HG03342 (cell line): ENCODE measurements at regions not wholly inside any gene's neighbourhood (a gene's known extent, or its start where the extent isn't known, plus 50 kb on each side); places are given as distances from the start of the nearest gene placed in this dataset.
"Not testable (repeated sequence)": the region's sequence is repeated elsewhere in the genome, so short reads cannot be mapped to it uniquely, and the experiment has no call there.

ENCODE experiments used
- ATAC-seq: cut with Tn5 transposase; IDR thresholded peaks from one replicate; pipeline ENCODE4 v1.9.1; 2021; ENCODE audit warnings: mild to moderate bottlenecking, moderate library complexity; ENCODE audit not compliant: unreplicated experiment

DNA sequence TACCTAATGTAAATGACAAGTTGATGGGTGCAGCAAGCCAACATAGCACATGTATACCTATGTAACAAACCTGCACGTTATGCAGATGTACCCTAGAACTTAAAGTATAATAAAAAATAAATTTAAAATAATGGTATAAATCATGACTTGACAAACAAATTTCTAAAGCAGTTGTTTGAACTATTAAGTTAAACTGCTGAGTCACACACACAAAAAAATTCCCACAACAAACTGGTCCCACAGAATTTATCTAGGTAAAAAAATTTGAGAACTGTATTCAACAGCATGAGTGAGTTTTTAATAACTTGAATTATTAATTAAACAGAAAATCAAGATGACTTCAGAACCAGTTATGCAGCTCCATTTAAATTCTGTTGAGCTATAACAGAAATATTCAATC lies 186.0 kb upstream of the SOX6 start:
- ATAC-seq, result no peak

DNA sequence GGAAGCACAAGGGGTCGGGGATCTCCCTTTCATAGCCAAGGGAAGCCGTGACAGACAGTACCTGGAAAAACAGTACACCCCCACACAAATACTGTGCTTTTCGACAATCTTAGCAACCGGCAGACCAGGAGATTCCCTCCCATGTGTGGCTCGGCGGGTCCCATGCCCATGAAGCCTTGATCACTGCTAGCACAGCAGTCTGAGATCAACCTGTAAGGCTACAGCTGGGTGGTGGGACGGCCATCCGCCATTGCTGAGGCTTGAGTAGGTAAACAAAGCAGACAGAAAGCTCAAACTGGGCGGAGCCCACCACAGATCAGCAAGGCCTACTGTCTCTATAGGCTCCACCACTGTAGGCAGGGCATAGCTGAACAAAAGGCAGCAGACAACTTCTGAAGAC lies 180.2 kb upstream of the SOX6 start:
- ATAC-seq, result no peak

DNA sequence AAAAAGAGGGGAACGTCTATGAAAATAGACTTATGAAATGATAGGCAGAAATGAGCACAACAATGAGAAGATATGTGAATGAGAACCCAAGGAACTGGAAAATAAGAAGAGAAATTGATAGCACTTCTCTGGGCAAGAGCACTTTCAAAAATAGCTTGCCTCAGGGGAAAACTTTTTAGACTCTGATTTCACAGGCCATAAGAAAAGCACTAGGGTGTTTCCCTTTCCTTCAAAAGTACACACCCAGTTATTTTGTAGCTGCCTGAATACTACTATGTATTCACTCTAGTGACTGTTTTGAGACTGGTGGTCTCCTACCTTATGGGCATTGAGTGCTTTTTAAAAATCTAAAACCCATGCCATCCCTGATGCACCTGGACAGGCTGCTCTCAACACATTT lies 172.3 kb upstream of the SOX6 start:
- ATAC-seq, result no peak

DNA sequence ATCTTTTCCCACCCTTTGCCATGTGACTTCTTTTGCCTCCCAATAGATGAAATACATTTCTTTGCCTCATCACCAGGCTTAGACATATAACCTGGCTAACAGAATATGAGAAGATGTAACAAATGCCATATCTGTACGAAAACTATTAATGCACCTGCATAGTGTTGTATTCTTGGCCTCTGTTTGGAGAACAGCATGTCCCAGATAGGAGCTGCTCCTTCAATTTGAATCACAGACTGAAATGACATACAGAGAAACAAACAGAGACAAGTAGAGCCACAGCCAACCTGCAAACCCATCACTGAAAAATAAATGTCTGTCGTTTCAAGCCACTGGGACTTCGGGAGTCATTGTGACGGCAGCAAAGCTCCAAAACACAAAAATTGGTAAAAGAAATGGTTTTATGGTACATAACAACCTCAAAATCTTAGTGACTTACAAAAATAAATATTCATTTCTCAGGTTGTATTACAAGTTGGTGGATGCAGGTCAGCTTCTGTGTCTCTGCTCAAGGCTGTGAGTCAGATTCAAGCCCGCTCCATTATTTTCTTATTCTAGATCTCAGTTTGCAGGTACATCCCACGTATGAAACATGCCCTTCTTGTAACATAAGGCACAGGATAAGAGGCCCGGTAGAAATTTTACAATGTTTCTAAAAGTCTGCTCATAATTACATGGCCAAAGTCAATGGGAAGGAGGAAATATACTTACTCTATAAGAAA lies 171.3 kb upstream of the SOX6 start:
- no peak for ATAC-seq

DNA sequence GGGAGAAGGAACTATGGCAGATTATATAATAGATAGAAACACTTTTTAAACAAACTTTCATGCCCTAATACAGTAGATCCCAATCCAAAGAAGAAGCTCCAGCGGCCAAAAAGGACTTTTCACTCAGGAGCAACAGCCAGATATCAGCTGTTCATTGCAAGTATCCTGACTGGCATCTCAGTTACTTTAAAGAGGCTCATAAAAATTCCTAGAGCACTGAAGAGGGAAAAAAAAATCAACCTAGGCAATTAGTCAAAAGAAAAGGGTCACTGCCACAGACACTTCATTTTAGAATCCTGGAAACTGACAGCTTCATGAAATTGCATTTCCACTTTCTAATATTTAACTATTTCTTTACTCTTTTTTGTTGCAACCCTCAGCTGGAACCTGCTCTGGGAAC lies 170.6 kb upstream of the SOX6 start:
- no peak for ATAC-seq

DNA sequence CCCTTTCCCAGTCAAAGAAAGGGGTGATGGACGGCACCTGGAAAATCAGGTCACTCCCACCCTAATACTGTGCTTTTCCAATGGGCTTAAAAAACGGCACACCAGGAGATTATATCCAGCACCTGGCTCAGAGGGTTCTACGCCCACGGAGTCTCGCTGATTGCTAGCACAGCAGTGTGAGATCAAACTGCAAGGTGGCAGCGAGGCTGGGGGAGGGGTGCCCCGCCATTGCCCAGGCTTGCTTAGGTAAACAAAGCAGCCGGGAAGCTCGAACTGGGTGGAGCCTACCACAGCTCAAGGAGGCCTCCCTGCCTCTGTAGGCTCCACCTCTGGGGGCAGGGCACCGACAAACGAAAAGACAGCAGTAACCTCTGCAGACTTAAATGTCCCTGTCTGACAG lies 164.4 kb upstream of the SOX6 start:
- ATAC-seq, result not testable (repeated sequence)

DNA sequence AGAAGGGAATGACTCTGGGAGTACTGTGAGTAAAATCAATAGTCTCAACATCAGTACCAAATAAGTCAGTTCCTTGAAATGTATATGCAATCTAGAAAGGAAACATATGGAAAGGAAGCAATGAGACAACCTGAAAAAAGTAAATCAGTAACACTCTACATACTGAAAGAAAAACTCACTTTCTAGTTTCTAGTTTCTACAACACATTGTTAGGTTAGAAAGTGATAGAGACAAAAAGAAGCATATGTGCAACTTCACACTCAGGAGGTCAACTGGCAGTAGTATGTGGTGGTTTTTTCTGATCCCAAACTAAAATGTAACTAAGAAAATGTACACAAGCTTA lies 156.5 kb upstream of the SOX6 start:
- ATAC-seq, result peak; percentile 92

DNA sequence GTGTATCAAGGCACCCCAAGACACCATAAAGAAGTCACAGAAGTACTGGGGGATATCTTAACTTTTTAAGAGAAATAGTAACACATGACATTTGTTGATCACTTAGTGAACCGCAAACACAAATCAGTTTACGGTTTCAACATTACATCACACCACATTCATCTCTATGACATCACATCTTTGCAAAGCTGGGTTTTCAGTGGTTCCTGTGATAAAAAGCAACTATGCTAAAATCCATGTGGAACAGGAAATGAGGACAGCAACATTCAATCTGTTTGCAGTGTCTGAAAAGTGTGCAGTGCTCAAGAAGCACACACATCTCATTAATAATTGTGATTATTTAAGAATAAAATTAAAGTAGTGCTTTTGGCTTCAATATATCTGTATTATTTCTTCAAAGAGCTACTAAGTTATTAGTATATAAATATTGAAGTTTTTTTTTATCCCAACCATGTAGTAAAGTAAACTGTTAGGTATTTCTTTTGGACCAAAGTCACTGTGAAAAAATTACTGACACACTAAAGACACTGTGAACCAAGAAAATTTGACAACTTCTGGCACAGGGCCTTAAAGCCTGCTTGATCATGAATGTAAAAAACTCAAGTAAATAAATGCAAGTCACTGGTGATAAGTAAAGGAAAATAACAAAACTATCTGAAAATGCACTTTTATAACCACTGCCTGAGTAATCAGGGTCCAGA lies 156.0 kb upstream of the SOX6 start:
- no peak for ATAC-seq

DNA sequence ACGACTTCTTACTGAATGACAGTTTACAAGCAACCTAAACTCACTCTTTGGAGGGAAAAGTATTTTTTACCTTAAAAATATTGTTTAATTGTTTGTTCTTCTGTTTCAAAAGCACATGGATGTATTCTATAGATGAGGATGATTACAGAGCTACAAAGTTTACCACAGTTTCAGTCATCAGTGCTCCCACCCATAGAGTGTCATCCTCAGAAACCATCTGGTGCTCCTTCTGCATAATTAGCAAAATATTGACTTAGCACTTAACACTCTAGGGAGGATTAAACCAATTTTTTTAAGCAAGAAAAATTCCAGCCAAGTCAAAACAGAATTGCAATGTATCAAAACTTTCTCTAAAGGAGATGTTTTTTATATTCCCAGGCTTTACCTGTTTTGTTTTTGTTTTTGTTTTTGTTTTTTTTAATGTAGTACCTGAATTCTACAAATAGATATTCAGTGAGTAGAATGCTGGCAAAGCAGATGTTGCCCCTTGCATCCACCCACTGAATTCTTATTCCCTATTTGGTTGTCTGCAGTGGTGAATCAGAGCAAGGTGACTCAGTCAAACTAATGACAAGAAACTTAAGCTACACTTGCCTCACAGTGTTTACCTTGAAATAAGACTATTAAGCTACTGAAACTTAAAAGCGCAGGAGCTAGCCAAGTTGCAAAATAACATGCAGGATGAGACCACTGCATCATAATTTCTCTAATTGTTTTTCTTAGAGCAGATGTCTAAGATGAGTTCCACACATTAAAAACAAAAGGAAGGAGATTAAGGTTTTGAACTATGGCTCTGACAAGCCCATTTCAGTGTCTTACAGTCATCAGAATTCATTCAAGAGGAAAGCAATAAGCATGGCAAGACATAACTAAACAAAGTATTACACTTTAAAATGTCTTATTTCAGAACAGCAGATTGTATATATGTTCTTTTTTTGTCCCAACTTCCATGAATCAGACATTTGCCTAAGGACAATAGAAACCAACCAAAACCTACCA lies 155.1 kb upstream of the SOX6 start:
- ATAC-seq, result no peak

DNA sequence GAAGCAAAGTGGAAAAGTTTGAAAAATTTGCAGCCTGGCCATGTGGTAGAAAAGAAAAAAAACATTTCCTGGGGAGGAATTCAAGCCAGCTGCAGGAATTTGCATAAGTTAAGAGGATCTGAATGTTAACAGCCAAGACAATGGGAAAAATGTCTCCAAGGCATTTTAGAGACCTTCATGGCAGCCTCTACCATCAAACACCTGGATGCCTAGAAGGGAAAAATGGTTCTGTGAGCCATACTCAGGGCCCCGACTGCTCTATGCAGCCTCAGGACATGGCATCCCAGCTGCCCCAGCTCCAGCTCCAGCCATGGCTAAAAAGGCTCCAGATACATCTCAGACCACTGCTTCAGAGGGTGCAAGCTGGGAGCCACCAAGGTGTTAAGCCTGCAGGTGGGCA lies 149.1 kb upstream of the SOX6 start:
- ATAC-seq, result no peak

DNA sequence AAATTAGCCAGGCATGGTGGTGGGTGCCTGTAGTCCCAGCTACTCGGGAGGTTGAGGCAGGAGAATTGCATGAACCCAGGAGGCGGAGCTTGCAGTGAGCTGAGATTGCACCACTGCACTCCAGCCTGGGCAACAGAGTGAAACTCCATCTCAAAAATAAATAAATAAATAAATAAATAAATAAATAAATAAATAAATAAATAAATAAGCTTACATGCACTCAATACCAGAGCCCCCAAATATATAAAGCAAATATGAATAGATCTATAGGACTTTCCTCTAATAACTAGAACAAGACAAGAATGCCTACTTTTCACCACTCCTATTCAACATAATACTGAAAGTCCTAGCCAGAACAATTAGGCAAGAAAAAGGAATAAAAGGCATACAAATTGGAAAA lies 147.5 kb upstream of the SOX6 start:
- ATAC-seq, result not testable (repeated sequence)

DNA sequence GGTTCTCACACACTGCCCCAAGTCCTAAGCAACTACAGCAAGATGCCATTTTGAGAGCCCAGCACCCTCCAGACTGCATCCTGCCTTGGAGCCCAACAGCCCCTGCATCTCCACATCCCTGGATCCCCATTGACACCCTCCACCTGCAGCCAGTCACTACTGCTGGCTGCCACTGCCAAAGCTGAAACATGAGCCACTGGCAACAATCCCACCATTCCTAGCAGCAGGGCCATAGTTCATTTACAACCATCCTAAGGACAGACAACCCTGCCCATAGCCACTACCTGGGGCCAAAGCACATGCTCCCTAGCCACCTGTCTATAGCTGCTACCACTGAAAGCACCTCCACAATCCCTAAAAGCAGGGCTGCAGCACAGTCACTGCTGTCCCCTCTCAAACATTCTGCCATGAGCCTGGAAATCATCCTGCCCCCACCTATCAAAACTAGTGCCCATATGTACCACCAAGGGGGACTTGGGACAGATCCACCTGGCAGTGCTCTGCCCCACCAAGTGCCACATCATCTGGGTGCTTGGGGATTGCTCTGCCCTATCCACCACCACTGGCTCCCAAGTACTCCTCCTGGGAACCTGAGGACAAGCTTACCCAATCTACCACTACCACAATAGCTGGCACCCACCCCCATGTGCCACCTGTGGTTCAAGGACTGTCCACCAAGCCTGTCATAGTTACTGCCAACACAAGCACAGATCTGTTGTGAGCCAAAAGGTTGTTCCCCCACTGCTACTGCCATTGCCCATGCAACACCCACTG lies 138.8 kb upstream of the SOX6 start:
- ATAC-seq, result no peak

DNA sequence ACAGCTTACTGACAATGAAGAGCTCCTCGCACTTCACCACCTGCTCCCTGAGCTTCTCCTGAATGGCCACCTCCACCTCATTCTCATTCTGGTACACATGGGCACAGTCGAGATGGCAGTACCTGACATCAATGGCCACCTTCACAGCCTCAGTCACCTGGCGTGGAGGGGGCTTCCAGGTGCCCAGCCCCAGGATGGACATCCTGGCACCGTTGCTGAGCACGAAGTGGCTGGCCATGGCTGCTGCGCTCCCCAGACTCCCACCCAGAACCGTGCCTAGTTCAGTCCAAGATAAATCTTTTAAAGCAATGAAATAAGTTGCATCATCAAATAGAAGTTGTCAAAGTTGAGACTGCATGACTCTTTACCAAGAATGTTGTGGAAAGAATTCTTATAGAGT lies 128.1 kb upstream of the SOX6 start:
- ATAC-seq, result no peak

DNA sequence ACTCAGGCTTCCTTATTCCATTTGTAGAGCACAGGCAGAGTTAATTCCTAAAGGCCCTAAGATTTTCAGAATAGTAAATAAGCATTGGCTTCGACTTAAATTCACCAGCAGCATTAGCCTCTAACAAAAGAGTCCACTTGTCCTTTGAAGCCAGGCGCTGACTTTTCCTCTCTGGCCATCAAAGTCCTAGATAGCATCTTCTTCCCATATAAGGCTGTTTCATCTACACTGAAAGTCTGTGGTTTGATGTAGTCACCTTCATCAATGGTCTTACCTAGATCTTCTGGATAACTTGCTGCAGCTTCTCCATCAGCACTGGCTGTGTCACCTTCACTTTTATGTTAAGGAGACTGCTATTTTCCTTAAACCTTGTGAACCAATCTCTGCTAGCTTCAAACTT lies 118.3 kb upstream of the SOX6 start:
- ATAC-seq, result no peak

DNA sequence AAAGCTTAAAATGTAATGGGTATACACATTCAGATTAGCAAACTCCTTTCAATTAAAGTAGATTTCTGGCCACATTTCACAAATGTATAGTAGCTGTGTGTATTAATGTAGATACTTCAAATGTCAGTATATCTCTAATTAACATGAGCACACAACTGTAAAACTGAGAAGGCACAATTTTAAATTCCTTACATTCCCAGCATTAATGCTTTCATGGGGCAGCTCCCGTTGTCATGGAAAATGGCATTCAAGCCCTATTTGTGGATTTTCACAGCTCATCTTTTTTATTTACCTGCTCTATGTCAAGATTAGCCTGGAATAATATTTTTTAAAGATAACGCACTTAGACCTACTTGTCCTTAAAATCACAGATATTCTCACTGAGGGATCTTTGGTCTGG lies 113.6 kb upstream of the SOX6 start:
- ATAC-seq, result no peak

DNA sequence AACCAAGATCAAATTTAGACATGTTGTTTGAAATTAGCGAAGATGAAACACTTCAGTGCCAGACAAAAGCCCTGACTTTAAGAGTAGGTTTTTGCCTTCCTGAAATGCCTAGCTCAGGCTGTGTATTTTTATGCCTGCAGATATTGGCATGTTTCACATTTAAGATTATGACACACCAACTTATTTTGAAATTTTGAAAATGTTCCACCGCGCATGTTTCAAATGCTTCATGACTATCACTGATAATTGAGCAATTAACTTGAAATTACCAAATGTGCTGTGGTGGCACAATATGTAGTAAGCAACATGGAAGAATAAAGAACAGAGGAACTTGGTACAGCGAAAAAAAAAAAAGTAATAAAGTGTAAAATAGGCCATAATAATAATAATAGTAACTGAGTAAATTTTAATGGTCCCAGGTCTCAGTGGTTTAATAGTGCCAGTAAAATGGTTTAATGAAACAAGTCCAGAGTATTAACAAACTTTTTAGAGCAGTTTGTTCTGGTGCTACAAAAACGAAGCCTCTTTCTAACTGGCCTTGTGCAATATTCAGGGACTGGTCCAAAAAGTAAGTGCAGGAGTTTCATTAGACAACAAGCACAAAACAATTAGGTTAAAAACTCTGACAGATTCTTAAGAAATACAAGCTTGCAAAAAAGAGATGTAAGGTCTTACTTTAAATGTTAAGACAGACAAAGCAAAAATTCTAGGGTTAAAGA lies 112.5 kb upstream of the SOX6 start:
- ATAC-seq, result no peak

DNA sequence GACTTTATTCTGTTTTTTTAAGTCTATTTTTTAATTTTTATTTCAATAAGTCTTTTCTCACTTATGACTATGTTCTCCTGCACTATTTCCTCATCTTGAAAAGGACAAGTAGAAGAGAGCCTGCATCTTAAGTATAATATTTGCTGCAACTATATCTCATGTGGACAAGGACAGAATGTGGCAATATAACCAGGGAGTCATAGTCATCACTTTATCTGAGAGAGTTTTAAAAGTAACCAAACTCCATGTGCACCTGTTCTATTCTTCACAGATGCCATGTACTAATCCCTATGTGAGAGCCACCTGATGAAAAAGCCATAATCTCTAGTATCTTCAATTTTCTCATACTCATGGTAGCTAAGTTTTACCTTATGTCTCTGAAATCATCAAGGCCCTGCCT lies 104.2 kb upstream of the SOX6 start:
- no peak for ATAC-seq

DNA sequence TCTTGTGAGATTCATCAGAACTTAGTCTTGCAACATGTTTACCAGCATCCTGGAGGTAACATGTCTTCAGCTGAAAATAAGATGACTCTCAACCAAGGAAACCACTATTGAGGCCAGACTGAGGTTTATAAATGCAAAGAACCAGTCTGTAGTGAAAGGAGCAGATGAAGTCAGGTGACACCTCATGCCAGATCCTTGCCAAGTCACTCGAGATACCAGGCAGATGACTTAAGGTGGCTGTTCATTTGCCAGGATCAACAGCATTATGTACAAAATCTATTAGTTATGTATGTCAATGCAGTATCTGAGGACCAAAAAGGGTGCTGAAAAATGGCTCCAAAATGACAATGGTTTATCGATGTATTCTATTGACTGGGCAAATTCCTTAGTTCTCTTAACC lies 100.0 kb upstream of the SOX6 start:
- ATAC-seq, result no peak

DNA sequence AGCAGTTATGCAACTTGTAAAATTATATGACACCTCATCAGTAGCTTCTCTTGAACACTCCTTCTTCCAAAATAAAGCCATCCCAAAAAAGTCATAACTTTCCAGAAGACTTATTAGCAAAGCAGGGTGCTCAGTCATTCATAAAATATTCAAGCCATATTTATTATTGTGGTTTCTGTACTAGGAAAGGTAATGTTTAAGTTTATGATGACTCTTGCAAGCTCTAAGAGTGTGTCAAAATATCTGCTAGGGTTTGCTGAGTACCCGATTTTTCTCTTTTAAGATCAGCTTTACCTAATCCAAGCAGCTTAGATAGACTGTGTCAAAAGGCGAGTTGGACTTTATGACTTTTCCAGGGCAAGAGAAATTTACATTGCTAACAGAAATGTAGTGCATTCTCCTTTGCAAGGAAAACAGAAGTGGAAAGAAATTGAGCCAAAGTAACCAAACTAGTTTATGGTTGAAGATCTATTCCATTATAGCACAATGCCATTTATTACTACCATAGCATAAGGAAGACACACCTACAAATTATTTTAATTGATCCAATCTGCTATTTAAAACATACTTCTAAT lies 98.0 kb upstream of the SOX6 start:
- ATAC-seq, result no peak

DNA sequence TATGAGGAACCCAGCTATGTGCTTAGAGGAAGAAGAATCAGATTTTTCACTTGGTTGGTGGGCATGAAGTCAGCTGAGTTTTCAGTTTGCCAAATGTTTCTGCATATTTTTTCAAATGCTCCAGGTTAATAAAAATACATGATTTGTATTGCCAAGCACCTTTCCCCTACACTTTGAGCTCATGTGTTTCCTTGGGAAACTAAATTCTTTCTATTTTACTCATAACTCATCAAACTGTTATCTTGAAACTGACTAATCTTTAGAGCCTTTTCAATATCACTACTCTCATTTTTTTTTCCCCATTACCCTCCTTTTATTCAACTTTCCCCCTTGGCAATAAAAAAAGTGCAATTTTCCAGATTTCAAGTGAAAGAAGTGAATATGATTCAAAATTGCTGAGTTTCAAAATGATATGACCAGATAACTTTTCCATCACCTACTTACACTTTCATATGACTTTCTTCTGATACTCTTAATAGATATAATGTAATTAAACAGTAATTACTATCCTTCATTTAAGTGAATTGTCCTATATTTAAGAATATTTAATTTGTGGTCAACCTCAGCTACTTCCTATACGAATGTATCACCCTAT lies 91.9 kb upstream of the SOX6 start:
- ATAC-seq, result no peak
